GM12891 (cell line): ENCODE measurements at regions not wholly inside any gene's neighbourhood (a gene's known extent, or its start where the extent isn't known, plus 50 kb on each side); places are given as distances from the start of the nearest gene placed in this dataset.
"Not testable (repeated sequence)": the region's sequence is repeated elsewhere in the genome, so short reads cannot be mapped to it uniquely, and the experiment has no call there.

Experiments
- PAX5 ChIP-seq: IDR thresholded peaks from 2 replicates; pipeline ENCODE4 v1.6.1; 2011; ENCODE audit warnings: low read length, moderate library complexity, mild to moderate bottlenecking; ENCODE audit not compliant: insufficient read depth, severe bottlenecking
- POLR2A ChIP-seq: IDR thresholded peaks from 2 replicates; pipeline ENCODE4 v1.6.1; 2011; ENCODE audit warnings: low read depth, low read length, control low read depth
- POLR2AphosphoS5 ChIP-seq: IDR thresholded peaks from 2 replicates; pipeline ENCODE4 v1.6.1; 2011; ENCODE audit warnings: low read depth, low read length, control low read depth
- POU2F2 ChIP-seq: IDR thresholded peaks from 2 replicates; pipeline ENCODE4 v1.6.1; 2011; ENCODE audit warnings: low read depth, mild to moderate bottlenecking, control low read depth, low read length, moderate library complexity
- TAF1 ChIP-seq: IDR thresholded peaks from 2 replicates; pipeline ENCODE4 v1.6.1; 2011; ENCODE audit warnings: low read depth, low read length, control low read depth

- TF ChIP-seq POLR2AphosphoS5, POLR2A, TAF1, PAX5, POU2F2: not testable (repeated sequence)
Observed at GRCh38 chr4:141368241-141368640, 147.5 kb downstream of the ZNF330 start.
